BE2C (cell line): ENCODE measurements at regions not wholly inside any gene's neighbourhood (a gene's known extent, or its start where the extent isn't known, plus 50 kb on each side); places are given as distances from the start of the nearest gene placed in this dataset.

Experiments used
- DNase-seq: peaks from one replicate; pipeline ENCODE4 v3.0.0-alpha.2; 2020
- H3K27me3 ChIP-seq: fragments of 250-450 bp; sonication (Bioruptor Pico); 2 replicates; pipeline ENCODE4 v1.5.1; 2020; ENCODE audit warnings: mild to moderate bottlenecking
- H3K36me3 ChIP-seq: fragments of 250-450 bp; sonication (Bioruptor Pico); 2 replicates; pipeline ENCODE4 v1.5.1; 2020; ENCODE audit warnings: mild to moderate bottlenecking
- H3K4me1 ChIP-seq: fragments of 250-450 bp; sonication (Bioruptor Pico); 2 replicates; pipeline ENCODE4 v1.5.1; 2020
- H3K4me3 ChIP-seq: 2 replicates; pipeline ENCODE4 v1.5.1; 2011; ENCODE audit warnings: low read depth, low read length
- H3K9me3 ChIP-seq: fragments of 250-450 bp; sonication (Bioruptor Pico); 2 replicates; pipeline ENCODE4 v1.5.1; 2020
- TF ChIP-seq, protein P1 (sequence below): IDR thresholded peaks from 2 replicates; pipeline ENCODE4 v1.5.1; 2012; ENCODE audit warnings: mild to moderate bottlenecking, low read depth, low read length

DNA sequence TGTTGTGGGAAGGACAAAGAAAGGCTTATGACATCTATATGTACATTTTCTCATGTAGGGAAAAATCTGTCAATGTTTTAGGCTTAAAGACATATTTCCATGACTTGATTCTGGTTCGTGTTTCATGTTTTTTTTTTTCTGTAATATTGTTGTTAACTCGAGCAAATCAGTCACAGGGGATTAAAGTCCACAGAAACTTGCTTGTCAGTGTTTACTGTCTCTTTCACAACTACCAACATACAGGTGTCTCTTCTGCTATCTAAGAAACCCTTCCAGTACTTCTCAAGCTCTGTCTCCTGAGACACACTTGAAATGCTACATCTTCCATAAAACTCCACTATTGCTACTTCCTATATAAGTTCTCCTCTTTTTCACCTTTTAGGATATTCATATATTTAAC lies 130.9 kb upstream of the SLITRK6 start:
- DNase-seq: no peak
- Histone ChIP-seq H3K27me3 (no peaks in the 10 kb centered on the region; the same call in 1 of the 2 replicates), H3K4me3 (no peak overlapping the region), H3K4me1 (no peaks in the 10 kb centered on the region), H3K9me3 (no peaks in the 10 kb centered on the region), H3K36me3 (no peaks in the 10 kb centered on the region)
- TF ChIP-seq, protein P1, sequence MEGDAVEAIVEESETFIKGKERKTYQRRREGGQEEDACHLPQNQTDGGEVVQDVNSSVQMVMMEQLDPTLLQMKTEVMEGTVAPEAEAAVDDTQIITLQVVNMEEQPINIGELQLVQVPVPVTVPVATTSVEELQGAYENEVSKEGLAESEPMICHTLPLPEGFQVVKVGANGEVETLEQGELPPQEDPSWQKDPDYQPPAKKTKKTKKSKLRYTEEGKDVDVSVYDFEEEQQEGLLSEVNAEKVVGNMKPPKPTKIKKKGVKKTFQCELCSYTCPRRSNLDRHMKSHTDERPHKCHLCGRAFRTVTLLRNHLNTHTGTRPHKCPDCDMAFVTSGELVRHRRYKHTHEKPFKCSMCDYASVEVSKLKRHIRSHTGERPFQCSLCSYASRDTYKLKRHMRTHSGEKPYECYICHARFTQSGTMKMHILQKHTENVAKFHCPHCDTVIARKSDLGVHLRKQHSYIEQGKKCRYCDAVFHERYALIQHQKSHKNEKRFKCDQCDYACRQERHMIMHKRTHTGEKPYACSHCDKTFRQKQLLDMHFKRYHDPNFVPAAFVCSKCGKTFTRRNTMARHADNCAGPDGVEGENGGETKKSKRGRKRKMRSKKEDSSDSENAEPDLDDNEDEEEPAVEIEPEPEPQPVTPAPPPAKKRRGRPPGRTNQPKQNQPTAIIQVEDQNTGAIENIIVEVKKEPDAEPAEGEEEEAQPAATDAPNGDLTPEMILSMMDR: no peak

DNA sequence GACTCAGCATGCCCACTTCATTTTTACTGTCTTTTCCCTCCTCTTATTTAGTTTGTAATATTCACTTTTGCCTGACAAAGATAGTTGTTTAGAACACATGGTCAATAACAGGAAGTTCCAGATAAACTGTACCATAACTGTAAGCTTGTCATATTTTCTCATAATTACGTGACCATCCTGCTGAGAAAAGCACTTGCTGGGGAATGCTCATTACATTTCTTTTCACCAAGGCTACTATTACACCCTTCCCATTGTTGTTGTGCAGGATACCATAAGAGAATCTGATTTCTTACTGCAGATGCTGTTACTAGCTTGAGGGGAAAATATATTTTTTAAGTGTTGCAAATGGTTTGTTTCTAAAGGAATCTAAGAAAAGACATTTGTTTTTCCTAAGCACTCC lies 111.7 kb upstream of the SLITRK6 start:
- Histone ChIP-seq H3K4me1 (no peaks in the 10 kb centered on the region), H3K4me3 (no peak overlapping the region), H3K36me3 (no peaks in the 10 kb centered on the region), H3K27me3 (no peaks in the 10 kb centered on the region), H3K9me3 (no peaks in the 10 kb centered on the region)
- TF ChIP-seq, protein P1: no peak
- no peak for DNase-seq

DNA sequence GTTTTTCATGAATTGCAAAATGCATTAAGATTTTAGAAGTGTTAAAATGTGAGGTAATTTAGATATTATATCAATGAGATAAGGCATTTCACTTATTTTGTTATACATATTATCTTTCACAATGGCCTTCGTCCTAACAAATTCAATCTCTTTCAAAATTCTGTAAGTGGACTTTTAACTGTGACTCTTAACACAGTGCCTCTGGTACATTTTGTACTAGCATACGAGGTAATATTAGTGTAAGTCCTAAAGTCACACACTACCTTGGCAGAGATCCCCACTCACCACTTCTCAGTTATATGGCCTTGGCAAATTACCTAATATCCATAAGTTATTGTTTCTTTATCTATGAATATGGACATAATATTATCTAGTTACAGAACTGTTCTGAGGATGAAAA lies 101.3 kb upstream of the SLITRK6 start:
- no peak overlapping the region for H3K4me3 ChIP-seq
- no peaks in the 10 kb centered on the region for H3K9me3 ChIP-seq
- DNase-seq: no peak
- H3K27me3 ChIP-seq: no peaks in the 10 kb centered on the region
- no peaks in the 10 kb centered on the region for H3K36me3 ChIP-seq
- H3K4me1 ChIP-seq: no peaks in the 10 kb centered on the region
- TF ChIP-seq, protein P1: no peak

DNA sequence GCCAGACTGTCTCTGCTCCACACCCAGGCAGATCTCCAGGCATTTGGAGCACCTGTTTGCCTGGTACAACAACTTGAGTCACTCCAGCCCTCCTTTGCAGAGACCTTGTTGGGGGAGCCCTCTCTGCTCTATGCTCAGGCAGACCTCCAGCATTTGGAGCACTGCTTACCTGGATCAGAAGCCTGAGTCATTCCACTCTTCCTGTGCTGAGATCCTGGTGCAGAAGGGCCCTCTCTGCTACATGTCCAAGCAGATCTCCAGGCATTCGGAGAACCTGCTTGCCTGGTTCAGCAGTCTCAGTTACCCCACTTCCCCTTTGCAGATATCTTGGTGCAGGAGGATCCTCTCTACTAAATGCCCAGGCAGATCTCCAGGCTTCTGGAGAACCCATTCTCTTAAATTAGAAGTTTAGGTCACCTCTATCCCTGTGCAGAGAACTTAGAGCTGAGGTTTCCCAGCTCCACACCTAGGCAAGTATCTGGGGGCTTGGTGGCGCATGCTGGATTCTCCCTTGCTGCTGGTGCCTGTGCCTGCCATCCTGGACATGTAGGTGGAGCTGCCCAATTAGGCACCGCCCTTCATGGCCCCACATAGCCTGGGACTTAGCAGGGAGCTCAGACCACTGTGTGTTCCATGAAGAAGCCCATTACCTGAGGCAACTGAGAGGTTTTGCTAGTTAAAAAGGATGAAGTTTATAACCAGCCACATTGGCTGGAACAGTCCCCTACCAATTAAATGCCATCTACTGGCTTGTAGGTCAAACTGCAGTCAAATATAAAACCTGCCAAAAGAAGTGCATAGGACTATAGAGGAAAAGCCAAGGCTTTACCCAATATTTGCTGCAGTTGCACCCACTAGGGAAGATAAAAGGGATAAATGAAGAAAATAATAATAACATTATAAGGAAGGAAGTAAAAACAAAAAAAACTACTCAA lies 97.6 kb upstream of the SLITRK6 start:
- H3K4me1 ChIP-seq: no peaks in the 10 kb centered on the region
- H3K36me3 ChIP-seq: no peaks in the 10 kb centered on the region
- H3K9me3 ChIP-seq: no peaks in the 10 kb centered on the region
- DNase-seq: no peak
- no peak overlapping the region for H3K4me3 ChIP-seq
- TF ChIP-seq, protein P1: peak; percentile 57
- H3K27me3 ChIP-seq: no peaks in the 10 kb centered on the region

DNA sequence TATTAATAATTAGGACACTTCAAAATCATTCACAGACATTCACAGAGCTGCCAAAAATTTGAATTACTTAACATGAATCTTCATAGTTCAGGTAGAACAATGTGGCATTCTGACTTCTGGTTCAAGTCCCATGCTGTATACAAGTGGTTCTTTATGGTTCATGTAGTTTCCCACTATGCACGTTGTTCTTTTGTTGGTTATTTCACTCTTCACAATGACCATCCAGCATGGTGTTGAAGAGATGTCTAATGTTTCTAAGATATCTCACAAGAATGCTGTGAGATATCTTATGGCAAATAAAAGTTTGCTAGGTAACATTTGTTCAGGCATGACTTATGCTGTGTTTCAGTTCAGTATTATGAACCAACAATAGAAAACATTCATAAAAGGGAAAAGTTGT lies 88.2 kb upstream of the SLITRK6 start:
- DNase-seq: no peak
- H3K36me3 ChIP-seq: no peaks in the 10 kb centered on the region
- H3K9me3 ChIP-seq: no peaks in the 10 kb centered on the region
- TF ChIP-seq, protein P1: no peak
- H3K4me1 ChIP-seq: no peaks in the 10 kb centered on the region
- peaks cover 3% of the 10 kb centered on the region; the same call in 1 of the 2 replicates for H3K27me3 ChIP-seq
- H3K4me3 ChIP-seq: no peak overlapping the region

DNA sequence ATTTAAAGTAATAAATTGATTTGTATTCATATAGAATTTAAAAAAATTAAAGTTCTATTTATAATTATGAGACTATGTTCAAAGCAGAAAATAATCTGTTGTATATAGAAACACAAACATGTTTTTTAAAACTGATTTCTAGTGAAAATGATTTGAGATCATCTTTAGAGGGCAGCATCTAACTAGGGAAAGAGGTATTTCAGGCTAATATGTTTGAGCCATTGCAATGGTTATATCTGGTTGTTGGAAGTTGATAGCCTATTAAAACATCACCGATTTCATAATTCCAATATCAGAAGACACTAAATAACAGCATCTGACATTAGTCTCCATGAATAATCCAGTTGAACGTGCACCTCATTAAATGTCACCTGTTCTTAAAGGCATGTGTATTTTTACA lies 79.8 kb upstream of the SLITRK6 start:
- Histone ChIP-seq H3K27me3 (no peaks in the 10 kb centered on the region), H3K36me3 (no peaks in the 10 kb centered on the region), H3K4me1 (no peaks in the 10 kb centered on the region), H3K4me3 (no peak overlapping the region), H3K9me3 (no peaks in the 10 kb centered on the region)
- no peak for DNase-seq
- TF ChIP-seq, protein P1: no peak
